Uterus (tissue), 3 donors: ENCODE measurements at regions not wholly inside any gene's neighbourhood (a gene's known extent, or its start where the extent isn't known, plus 50 kb on each side); places are given as distances from the start of the nearest gene placed in this dataset.

ENCODE experiments used
- DNase-seq, 2 donors: peaks; one replicate each; pipeline ENCODE4 v3.0.0-alpha.2; 2019 to 2020
- H3K27ac ChIP-seq, 2 donors: fragments of 200-600 bp; sonication (generic); 1 replicate in 1 of 2; 2 replicates in 1 of 2; pipeline ENCODE4 v1.5.1; 2016 to 2018
- H3K27me3 ChIP-seq, 2 donors: fragments of 200-600 bp; sonication (generic); one replicate each; pipeline ENCODE4 v1.5.1; 2018 to 2019; ENCODE audit warnings: control low read depth in 1 of 2
- H3K36me3 ChIP-seq, 2 donors: fragments of 200-600 bp; sonication (generic); one replicate each; pipeline ENCODE4 v1.5.1; 2019; ENCODE audit warnings: control low read depth in 1 of 2
- H3K4me1 ChIP-seq, 2 donors: fragments of 200-600 bp; sonication (generic); one replicate each; pipeline ENCODE4 v1.5.1; 2018 to 2019; ENCODE audit warnings: control low read depth in 1 of 2
- H3K4me3 ChIP-seq, 2 donors: fragments of 200-600 bp; sonication (generic); 1 replicate in 1 of 2; 2 replicates in 1 of 2; pipeline ENCODE4 v1.5.1; 2018 to 2019; ENCODE audit warnings: mild to moderate bottlenecking in 1 of 2
- H3K9me3 ChIP-seq, 2 donors: fragments of 200-600 bp; sonication (generic); one replicate each; pipeline ENCODE4 v1.5.1; 2019; ENCODE audit warnings: control low read depth in 1 of 2
- POLR2A ChIP-seq, 2 donors: fragments of 450-650 bp; IDR thresholded peaks; one replicate each; pipeline ENCODE4 v1.6.1; 2016; ENCODE audit warnings: antibody characterized with exemption in 2 of 2, mild to moderate bottlenecking in 1 of 2, moderate library complexity in 1 of 2
- intact Hi-C: fragments of 100-400 bp; cut with DNase I; formaldehyde crosslinking; loops from one replicate; pipeline ENCODE4 v1.15.1; 2023; ENCODE audit warnings: low total_unique reads
- TF ChIP-seq, protein P1 (sequence below), 4 experiments: fragments of 200-600 bp in 2 of 4; fragments of 450-650 bp in 2 of 4; sonication (generic) in 2 of 4; IDR thresholded peaks; one replicate each; pipeline ENCODE4 v1.5.1; 2016 to 2019; ENCODE audit warnings: antibody characterized with exemption in 4 of 4, mild to moderate bottlenecking in 2 of 4, moderate library complexity in 1 of 4
- donor health status: DM: yes; HTN: yes; CAD: no.

DNA sequence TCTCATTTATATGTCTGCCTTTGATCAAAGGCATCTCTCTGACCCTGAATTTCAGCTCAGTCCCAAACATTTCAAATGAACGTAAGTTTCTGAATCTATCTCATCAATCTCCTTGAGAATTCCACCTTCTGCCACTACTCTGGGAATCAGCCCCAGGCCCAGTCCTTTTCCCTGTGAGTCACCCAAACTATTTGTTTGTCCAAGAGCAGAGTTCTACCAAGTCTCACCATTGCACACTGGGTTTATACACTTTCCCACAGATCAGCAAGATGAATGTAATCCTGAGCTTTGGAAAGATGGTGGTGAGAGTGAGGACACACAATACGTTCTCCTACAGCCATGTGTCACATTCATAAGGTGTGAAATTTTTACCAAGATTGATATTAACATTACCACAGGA is 251.3 kb upstream of the VWC2 start:
- TF ChIP-seq, protein P1, sequence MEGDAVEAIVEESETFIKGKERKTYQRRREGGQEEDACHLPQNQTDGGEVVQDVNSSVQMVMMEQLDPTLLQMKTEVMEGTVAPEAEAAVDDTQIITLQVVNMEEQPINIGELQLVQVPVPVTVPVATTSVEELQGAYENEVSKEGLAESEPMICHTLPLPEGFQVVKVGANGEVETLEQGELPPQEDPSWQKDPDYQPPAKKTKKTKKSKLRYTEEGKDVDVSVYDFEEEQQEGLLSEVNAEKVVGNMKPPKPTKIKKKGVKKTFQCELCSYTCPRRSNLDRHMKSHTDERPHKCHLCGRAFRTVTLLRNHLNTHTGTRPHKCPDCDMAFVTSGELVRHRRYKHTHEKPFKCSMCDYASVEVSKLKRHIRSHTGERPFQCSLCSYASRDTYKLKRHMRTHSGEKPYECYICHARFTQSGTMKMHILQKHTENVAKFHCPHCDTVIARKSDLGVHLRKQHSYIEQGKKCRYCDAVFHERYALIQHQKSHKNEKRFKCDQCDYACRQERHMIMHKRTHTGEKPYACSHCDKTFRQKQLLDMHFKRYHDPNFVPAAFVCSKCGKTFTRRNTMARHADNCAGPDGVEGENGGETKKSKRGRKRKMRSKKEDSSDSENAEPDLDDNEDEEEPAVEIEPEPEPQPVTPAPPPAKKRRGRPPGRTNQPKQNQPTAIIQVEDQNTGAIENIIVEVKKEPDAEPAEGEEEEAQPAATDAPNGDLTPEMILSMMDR (IDR thresholded peaks at IDR 0.05), result no peak
- TF ChIP-seq POLR2A (IDR thresholded peaks at IDR 0.05), result no peak
- DNase-seq, result no peak
- intact Hi-C loops, result no loop called here
- H3K4me1 ChIP-seq, result no peaks in the 10 kb centered on the region
- no peaks in the 10 kb centered on the region for H3K36me3 ChIP-seq
- H3K27me3 ChIP-seq, result no peaks in the 10 kb centered on the region
- no peak overlapping the region for H3K27ac ChIP-seq
- H3K4me3 ChIP-seq, result no peak overlapping the region
- H3K9me3 ChIP-seq, result no peaks in the 10 kb centered on the region

DNA sequence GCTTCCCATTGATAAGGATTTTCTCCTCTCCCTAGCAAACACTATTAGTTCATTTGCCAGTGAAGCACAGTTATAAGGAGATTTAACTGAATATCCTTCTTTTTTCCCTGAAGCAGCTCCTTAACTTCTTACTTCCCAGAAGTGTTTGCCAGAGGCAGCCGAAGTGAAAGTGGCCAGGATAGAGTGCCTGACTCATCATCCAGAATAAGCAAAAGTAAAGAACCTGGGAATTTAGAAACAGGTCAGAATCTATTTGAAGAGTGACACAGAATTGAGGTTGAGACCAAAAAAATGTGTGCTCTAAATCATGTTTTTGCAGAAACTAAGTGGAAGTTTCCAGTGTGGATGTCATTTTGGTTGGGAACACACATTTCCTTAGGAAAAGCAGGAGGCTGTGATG is 249.6 kb upstream of the VWC2 start:
- H3K27ac ChIP-seq, result no peak overlapping the region
- no peaks in the 10 kb centered on the region for H3K27me3 ChIP-seq
- H3K36me3 ChIP-seq, result no peaks in the 10 kb centered on the region
- no peak overlapping the region for H3K4me3 ChIP-seq
- intact Hi-C loops, result no loop called here
- no peak for DNase-seq
- H3K4me1 ChIP-seq, result no peaks in the 10 kb centered on the region
- H3K9me3 ChIP-seq, result no peaks in the 10 kb centered on the region
- no peak for TF ChIP-seq POLR2A (IDR thresholded peaks at IDR 0.05)
- TF ChIP-seq, protein P1 (IDR thresholded peaks at IDR 0.05), result no peak

DNA sequence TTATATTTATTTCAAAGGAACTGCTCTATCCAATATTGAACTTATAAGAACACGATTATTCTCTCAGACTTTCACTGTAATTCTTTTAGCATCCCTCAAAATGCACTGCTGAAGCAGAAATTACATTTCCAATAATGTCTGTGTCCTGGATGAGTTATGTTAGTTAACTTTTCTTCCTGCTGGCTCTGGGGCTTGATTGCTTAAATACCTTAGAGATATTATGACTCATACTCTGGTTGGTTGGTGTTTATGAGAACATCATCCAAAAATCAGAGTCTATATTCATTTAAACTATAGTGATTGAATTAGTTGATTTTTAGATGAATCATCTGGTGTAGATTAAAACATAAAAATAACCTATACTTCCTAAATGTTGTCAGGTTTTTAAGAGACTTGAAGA is 246.3 kb upstream of the VWC2 start:
- Histone ChIP-seq H3K4me3 (no peak overlapping the region), H3K36me3 (no peaks in the 10 kb centered on the region), H3K4me1 (no peaks in the 10 kb centered on the region), H3K27ac (no peak overlapping the region), H3K27me3 (no peaks in the 10 kb centered on the region), H3K9me3 (no peaks in the 10 kb centered on the region)
- no peak for TF ChIP-seq POLR2A (IDR thresholded peaks at IDR 0.05)
- no peak for DNase-seq
- intact Hi-C loops, result no loop called here

DNA sequence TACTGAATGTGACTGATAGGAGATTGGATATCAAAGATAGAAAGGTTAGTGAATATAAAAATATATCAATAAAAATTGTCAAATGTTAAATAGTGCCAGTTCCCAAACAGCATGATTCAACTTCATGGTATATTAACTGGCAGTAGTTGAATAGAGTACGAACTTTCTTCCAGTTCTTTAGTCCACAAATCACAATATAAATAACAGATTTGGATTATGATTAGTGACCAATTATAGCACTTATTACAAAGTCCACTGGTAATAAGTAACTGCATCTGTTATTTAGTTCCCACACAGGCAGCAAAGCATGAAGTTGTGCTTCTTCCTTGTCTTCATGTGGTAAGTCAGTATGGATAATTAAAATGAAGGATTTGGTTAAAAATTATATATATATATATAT is 243.0 kb upstream of the VWC2 start:
- H3K4me1 ChIP-seq, result no peaks in the 10 kb centered on the region
- no peak for TF ChIP-seq POLR2A (IDR thresholded peaks at IDR 0.05)
- TF ChIP-seq, protein P1 (IDR thresholded peaks at IDR 0.05), result no peak
- DNase-seq, result no peak
- intact Hi-C loops, result no loop called here
- H3K27ac ChIP-seq, result no peak overlapping the region
- no peaks in the 10 kb centered on the region for H3K27me3 ChIP-seq
- H3K36me3 ChIP-seq, result no peaks in the 10 kb centered on the region
- no peak overlapping the region for H3K4me3 ChIP-seq
- H3K9me3 ChIP-seq, result no peaks in the 10 kb centered on the region

DNA sequence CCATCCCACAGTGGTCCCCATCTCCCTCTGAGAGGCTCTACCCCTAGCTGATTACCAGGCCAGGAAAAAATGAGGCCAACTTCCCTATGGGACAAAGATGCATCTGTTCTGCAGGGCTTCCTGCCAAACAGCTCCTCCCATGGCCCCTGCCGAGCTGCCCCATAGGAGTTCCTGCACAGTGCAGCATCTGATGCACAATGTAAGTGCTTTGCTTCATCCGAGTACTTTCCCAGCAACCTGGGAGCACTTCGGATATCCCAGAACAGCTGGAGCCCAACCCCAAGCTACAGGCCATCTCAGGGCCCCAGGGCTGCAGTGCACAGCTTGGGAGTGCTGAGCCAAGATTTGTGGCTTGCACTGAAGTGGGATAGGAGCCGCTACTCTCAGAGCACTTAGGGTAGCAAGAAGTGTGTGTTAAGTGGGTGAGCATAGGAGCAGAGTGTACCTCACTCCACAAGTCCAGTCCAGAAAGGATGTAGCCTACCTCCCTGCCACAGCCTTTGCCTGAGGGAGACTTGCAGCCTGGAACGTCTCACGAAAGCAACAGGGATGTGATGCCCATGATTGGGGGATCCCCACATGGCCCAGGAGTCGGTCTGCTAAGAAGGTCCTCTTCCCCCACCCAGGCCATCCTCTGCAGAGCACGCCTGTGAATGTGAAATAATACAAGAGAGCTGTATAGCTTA is 209.6 kb upstream of the VWC2 start:
- no peak for TF ChIP-seq POLR2A (IDR thresholded peaks at IDR 0.05)
- TF ChIP-seq, protein P1 (IDR thresholded peaks at IDR 0.05), result no peak
- H3K27me3 ChIP-seq, result no peaks in the 10 kb centered on the region
- H3K36me3 ChIP-seq, result no peaks in the 10 kb centered on the region
- no peak overlapping the region for H3K27ac ChIP-seq
- peaks cover 0 to 5% of the 10 kb centered on the region in 2 donors for H3K9me3 ChIP-seq
- intact Hi-C loops, result no loop called here
- no peak overlapping the region for H3K4me3 ChIP-seq
- no peak for DNase-seq
- no peaks in the 10 kb centered on the region for H3K4me1 ChIP-seq

DNA sequence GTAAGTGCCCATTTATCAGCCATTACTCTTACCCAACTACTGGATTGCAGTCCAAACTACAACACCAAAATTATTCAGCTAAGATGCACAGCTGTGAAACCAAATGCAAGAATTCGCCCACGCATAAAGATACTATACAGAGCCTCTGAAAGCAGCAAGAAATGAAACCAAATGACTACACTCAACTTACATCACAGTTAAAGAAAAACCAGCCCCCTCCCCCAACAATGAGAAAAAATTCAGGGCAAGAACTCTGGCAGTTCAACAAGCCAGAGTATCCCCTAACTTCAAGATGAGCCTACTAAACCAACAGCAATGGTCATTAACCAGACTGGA is 209.1 kb upstream of the VWC2 start:
- peaks cover 0 to 5% of the 10 kb centered on the region in 2 donors for H3K9me3 ChIP-seq
- TF ChIP-seq, protein P1 (IDR thresholded peaks at IDR 0.05), result no peak
- TF ChIP-seq POLR2A (IDR thresholded peaks at IDR 0.05), result no peak
- H3K36me3 ChIP-seq, result no peaks in the 10 kb centered on the region
- no peak for DNase-seq
- H3K27ac ChIP-seq, result no peak overlapping the region
- no peaks in the 10 kb centered on the region for H3K27me3 ChIP-seq
- no peaks in the 10 kb centered on the region for H3K4me1 ChIP-seq
- no peak overlapping the region for H3K4me3 ChIP-seq
- intact Hi-C loops, result no loop called here
